CD14-positive monocyte (primary cell): ENCODE measurements at regions not wholly inside any gene's neighbourhood (a gene's known extent, or its start where the extent isn't known, plus 50 kb on each side); places are given as distances from the start of the nearest gene placed in this dataset.

ENCODE experiments used
- DNase-seq, 3 donors: peaks; one replicate each; pipeline ENCODE4 v3.0.0-alpha.2; 2011 to 2022
- H2AFZ ChIP-seq: 2 replicates; pipeline ENCODE4 v1.6.0; 2012; ENCODE audit warnings: mild to moderate bottlenecking, low read depth, low read length, inconsistent platforms; ENCODE audit not compliant: insufficient read depth, poor library complexity, severe bottlenecking
- H3K27ac ChIP-seq, 2 donors: 1 replicate in 1 of 2; 2 replicates in 1 of 2; pipeline ENCODE4 v1.5.1; 2012 to 2013; ENCODE audit warnings: low read length in 2 of 2, control low read depth in 1 of 2, inconsistent platforms in 1 of 2, low read depth in 1 of 2, mild to moderate bottlenecking in 1 of 2
- H3K27me3 ChIP-seq, 2 donors: one replicate each; pipeline versions ENCODE4 v1.6.0 to v1.6.1; 2011 to 2013; ENCODE audit warnings: low read length in 2 of 2; ENCODE audit not compliant: control insufficient read depth in 2 of 2, insufficient read depth in 2 of 2
- H3K36me3 ChIP-seq, 2 donors: replicated peaks in 1 of 2; 1 replicate in 1 of 2; 2 replicates in 1 of 2; pipeline versions ENCODE4 v1.5.1 to v1.6.1; 2012 to 2013; ENCODE audit warnings: low read length in 2 of 2, control low read depth in 1 of 2, inconsistent platforms in 1 of 2, mild to moderate bottlenecking in 1 of 2; ENCODE audit not compliant: insufficient read depth in 2 of 2, control insufficient read depth in 1 of 2
- H3K4me1 ChIP-seq, 2 donors: 1 replicate in 1 of 2; 2 replicates in 1 of 2; pipeline versions ENCODE4 v1.5.1 to v1.6.1; 2012 to 2013; ENCODE audit warnings: low read length in 2 of 2, control low read depth in 1 of 2, inconsistent platforms in 1 of 2, mild to moderate bottlenecking in 1 of 2, moderate library complexity in 1 of 2; ENCODE audit not compliant: insufficient read depth in 2 of 2, control insufficient read depth in 1 of 2
- H3K4me2 ChIP-seq: replicated peaks from 2 replicates; pipeline ENCODE3; 2012; ENCODE audit warnings: low read length, moderate library complexity, mild to moderate bottlenecking; ENCODE audit not compliant: poor library complexity, severe bottlenecking; ENCODE audit errors: extremely low read depth
- H3K4me3 ChIP-seq, 3 experiments: fragments of 200-600 bp in 1 of 3; sonication (generic) in 1 of 3; replicated peaks in 1 of 3; 1 replicate in 2 of 3; 2 replicates in 1 of 3; pipeline ENCODE4 v1.5.1; 2011 to 2013; ENCODE audit warnings: low read length in 3 of 3, mild to moderate bottlenecking in 3 of 3, control low read depth in 2 of 3, low read depth in 2 of 3, inconsistent platforms in 1 of 3, moderate library complexity in 1 of 3
- H3K79me2 ChIP-seq: 2 replicates; pipeline ENCODE4 v1.6.0; 2012; ENCODE audit warnings: mild to moderate bottlenecking, control low read depth, inconsistent platforms, low read length, moderate library complexity; ENCODE audit not compliant: insufficient read depth
- H3K9ac ChIP-seq: 2 replicates; pipeline ENCODE4 v1.6.0; 2017; ENCODE audit warnings: low read length, mild to moderate bottlenecking; ENCODE audit not compliant: insufficient read depth, poor library complexity, severe bottlenecking
- H3K9me3 ChIP-seq, 2 donors: replicated peaks in 1 of 2; 1 replicate in 1 of 2; 2 replicates in 1 of 2; pipeline versions ENCODE4 v1.5.1 to v1.6.1; 2012 to 2013; ENCODE audit warnings: low read length in 2 of 2, control low read depth in 1 of 2; ENCODE audit not compliant: control insufficient read depth in 1 of 2, insufficient read depth in 1 of 2
- H4K20me1 ChIP-seq: 2 replicates; pipeline ENCODE4 v1.6.0; 2012; ENCODE audit warnings: mild to moderate bottlenecking, low read length, control low read depth, moderate library complexity; ENCODE audit not compliant: insufficient read depth
- H3K27ac Mint-ChIP-seq, 7 donors: one replicate each; pipeline ENCODE4 v1.8.0; 2020; ENCODE audit warnings: mild to moderate bottlenecking in 7 of 7, mixed read lengths in 7 of 7, moderate library complexity in 6 of 7, inconsistent platforms in 2 of 7
- H3K27me3 Mint-ChIP-seq, 3 donors: one replicate each; pipeline ENCODE4 v1.8.0; 2021 to 2022; ENCODE audit warnings: low read depth in 3 of 3, mild to moderate bottlenecking in 3 of 3, mixed read lengths in 3 of 3, moderate library complexity in 3 of 3, inconsistent platforms in 1 of 3
- H3K36me3 Mint-ChIP-seq, 2 donors: one replicate each; pipeline ENCODE4 v1.8.0; 2020; ENCODE audit warnings: mixed read lengths in 2 of 2, inconsistent platforms in 1 of 2, mild to moderate bottlenecking in 1 of 2
- H3K4me1 Mint-ChIP-seq: one replicate; pipeline ENCODE4 v1.8.0; 2020; ENCODE audit warnings: mild to moderate bottlenecking, mixed read lengths
- H3K4me3 Mint-ChIP-seq, 2 donors: one replicate each; pipeline ENCODE4 v1.8.0; 2020; ENCODE audit warnings: mild to moderate bottlenecking in 2 of 2, mixed read lengths in 2 of 2, moderate library complexity in 1 of 2
- H3K9me3 Mint-ChIP-seq, 7 donors: one replicate each; pipeline ENCODE4 v1.8.0; 2020 to 2022; ENCODE audit warnings: mixed read lengths in 7 of 7, mild to moderate bottlenecking in 6 of 7, moderate library complexity in 6 of 7, inconsistent platforms in 2 of 7
- CTCF ChIP-seq: fragments of 200-600 bp; IDR thresholded peaks from one replicate; pipeline ENCODE4 v1.8.0; 2022; ENCODE audit warnings: antibody characterized with exemption, mild to moderate bottlenecking
- whole genome bisulfite sequencing: methylation state at CpG from one replicate; pipeline ENCODE4 v1.1.5; 2013; ENCODE audit warnings: missing lambda C conversion rate; ENCODE audit not compliant: insufficient coverage; 5-methylcytosine and 5-hydroxymethylcytosine counted together
- intact Hi-C, 2 donors: fragments of 100-400 bp; cut with micrococcal nuclease; formaldehyde crosslinking; loops; one replicate each; pipeline versions ENCODE4 v1.15.0 to v1.15.1; 2023

- no peak overlapping the region for H3K9ac ChIP-seq
- no peak overlapping the region for H3K4me2 ChIP-seq
- no peaks in the 10 kb centered on the region for H4K20me1 ChIP-seq
- H3K79me2 ChIP-seq, result no peaks in the 10 kb centered on the region
- H3K4me1 Mint-ChIP-seq, result no peaks in the 10 kb centered on the region
- H3K4me3 Mint-ChIP-seq, result no peak overlapping the region
- H3K36me3 Mint-ChIP-seq, result no peaks in the 10 kb centered on the region
- H3K9me3 Mint-ChIP-seq, result peaks cover 0 to 3% (median 1%) of the 10 kb centered on the region in 7 donors
- H3K9me3 ChIP-seq, result no peaks in the 10 kb centered on the region
- H2AFZ ChIP-seq, result no peak overlapping the region
- H3K27ac ChIP-seq, result no peak overlapping the region
- H3K36me3 ChIP-seq, result no peaks in the 10 kb centered on the region
- no peak for TF ChIP-seq CTCF
- no peak overlapping the region for H3K27ac Mint-ChIP-seq
- no peaks in the 10 kb centered on the region for H3K4me1 ChIP-seq
- WGBS, result no CpG with 5 or more reads among the region's 6 CpGs
- H3K27me3 ChIP-seq, result no peaks in the 10 kb centered on the region
- DNase-seq, result no peak
- H3K27me3 Mint-ChIP-seq, result peaks cover 0 to 2% (median 1%) of the 10 kb centered on the region in 3 donors
- intact Hi-C loops, result no loop called here
- no peak overlapping the region for H3K4me3 ChIP-seq
Measured at GRCh38 chr19:28843761-28844492, 369.0 kb downstream of the UQCRFS1 start.

- Histone ChIP-seq H3K4me2 (no peak overlapping the region), H2AFZ (no peak overlapping the region), H4K20me1 (no peaks in the 10 kb centered on the region), H3K9ac (no peak overlapping the region), H3K4me1 (no peaks in the 10 kb centered on the region), H3K4me3 (no peak overlapping the region), H3K9me3 (no peaks in the 10 kb centered on the region), H3K27ac (no peak overlapping the region), H3K27me3 (no peaks in the 10 kb centered on the region), H3K79me2 (no peaks in the 10 kb centered on the region), H3K36me3 (no peaks in the 10 kb centered on the region)
- Mint-ChIP-seq H3K4me3 (no peak overlapping the region), H3K9me3 (peaks cover 0 to 1% (median 0%) of the 10 kb centered on the region in 7 donors), H3K4me1 (no peaks in the 10 kb centered on the region), H3K27ac (no peak overlapping the region), H3K36me3 (no peaks in the 10 kb centered on the region), H3K27me3 (peaks cover 0 to 2% (median 1%) of the 10 kb centered on the region in 3 donors)
- DNase-seq, result no peak
- TF ChIP-seq CTCF, result no peak
- 85% methylated on average over 1 of the region's 3 CpGs for WGBS
- intact Hi-C loops, result no loop called here
Measured at GRCh38 chr19:28841531-28841930, 371.4 kb downstream of the UQCRFS1 start.
